ELF-1 (cell line): ENCODE measurements at regions not wholly inside any gene's neighbourhood (a gene's known extent, or its start where the extent isn't known, plus 50 kb on each side); places are given as distances from the start of the nearest gene placed in this dataset.

Experiments used
- DNase-seq: peaks from one replicate; pipeline ENCODE4 v3.0.0-alpha.2; 2016; ENCODE audit warnings: low read depth, low spot score

DNA sequence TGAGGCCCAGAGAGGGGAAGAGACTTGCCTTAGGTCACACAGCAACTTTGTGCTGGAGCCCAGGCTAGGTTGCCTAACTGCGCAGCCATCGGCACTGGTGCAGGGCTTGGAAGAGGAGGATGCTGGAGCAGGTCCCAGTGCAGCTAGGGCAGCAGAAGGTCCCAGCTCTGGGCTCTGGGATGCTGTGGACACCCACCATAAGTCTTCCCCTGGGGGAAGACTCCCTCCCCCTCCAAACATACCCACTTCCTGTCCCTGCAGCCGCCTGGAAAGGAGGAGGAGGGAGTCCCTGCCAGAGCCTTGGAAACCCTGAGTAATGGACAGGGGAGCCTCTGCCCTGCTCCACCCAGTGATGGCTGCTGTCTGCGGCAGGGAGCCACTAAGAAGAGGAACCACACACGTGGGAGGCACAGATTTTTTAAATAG, 93.6 kb downstream of the NCR2 start:
- peak; percentile 44 for DNase-seq

GRCh38 chr6:41429506-41430504, 94.4 kb downstream of the NCR2 start:
- DNase-seq, result peak; percentile 55

DNA sequence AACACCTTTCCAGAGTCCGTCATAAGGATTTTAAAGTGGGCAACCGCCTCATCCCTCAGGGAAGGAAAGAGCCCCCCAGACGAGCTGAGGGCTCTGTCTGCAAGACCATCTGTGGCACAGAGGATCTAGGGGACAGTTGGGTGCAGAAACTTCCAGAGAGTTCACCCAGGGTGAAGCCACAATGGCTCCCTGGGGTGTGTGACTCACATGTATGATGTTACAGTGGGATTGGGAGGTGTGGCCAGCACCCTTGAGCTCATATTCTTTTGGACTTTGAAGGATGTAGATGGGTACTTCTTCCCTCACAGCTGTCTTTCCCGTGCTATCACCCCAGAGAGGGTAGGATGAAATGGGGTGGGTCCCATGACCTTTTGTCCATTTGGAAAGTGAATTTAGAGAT, 95.5 kb downstream of the NCR2 start:
- no peak for DNase-seq

GRCh38 chr6:41432280-41432679, 96.9 kb downstream of the NCR2 start:
- DNase-seq, result no peak

DNA sequence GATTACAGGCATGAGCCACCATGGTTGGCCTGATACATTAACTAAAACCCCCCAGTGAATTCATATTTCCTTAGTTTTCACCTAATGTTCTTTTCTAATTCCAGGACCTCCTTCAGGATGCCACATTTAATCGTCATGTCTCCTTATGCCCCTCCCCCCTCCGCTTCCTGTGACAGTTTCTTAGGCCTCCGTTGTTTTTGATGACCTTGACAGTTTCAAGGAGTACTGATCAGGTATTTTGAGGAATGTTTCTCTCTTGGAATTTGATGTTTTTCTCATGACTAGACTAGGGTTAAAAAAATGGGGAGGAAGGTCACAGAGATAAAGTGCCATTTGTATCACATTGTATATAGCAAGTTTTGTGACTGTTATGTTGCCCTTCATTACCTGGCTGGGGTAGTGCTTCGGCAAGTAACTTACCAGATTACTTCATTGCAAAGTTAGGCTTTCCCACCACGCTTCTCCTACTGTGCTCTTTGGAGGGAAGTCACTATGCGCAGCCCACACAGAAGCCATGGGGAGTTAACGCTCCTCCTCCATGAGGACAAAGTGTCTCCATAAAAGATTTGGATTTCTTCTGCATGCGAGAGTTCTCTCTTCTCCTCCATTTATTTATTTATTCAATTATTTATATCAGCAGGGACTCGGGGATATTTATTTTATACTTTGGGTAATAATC, 99.5 kb downstream of the NCR2 start:
- DNase-seq, result no peak

DNA sequence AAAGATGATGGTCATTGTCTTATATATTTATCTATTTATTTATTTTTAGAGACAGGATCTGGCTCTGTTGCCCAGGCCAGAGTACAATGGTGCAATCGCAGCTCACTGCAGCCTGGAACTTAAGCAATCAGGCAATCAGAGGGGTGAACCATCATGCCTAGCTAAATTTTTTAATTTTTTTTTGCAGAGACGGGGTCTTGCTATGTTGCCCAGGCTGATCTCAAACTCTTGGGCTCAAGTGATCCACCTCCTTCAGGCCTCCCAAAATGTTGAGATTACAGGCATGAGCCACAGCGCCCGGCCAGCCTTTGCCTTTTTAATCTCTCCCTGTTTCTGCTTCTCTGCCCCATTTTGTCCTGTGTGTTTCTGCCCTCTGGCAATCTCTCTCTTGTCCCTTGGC, 102.2 kb downstream of the NCR2 start:
- no peak for DNase-seq

DNA sequence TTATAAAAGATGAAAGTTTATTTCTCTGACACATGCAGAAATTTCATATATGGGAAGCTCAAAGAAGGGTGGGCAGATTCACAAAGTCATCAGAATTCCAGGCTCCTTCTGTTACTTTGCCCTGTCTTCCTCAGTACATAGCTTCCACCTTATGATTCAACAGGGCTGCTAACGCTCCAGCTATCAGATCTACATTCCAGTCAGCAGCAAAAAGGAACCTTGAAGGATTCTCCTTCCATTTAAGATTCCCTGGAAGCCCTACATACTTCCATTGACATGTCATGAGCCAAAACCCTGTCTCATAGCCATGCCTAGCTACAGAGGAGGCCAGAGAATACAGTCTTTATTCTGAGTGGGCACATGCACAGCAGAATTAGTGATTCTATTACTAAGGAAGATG, 103.3 kb downstream of the NCR2 start:
- no peak for DNase-seq

DNA sequence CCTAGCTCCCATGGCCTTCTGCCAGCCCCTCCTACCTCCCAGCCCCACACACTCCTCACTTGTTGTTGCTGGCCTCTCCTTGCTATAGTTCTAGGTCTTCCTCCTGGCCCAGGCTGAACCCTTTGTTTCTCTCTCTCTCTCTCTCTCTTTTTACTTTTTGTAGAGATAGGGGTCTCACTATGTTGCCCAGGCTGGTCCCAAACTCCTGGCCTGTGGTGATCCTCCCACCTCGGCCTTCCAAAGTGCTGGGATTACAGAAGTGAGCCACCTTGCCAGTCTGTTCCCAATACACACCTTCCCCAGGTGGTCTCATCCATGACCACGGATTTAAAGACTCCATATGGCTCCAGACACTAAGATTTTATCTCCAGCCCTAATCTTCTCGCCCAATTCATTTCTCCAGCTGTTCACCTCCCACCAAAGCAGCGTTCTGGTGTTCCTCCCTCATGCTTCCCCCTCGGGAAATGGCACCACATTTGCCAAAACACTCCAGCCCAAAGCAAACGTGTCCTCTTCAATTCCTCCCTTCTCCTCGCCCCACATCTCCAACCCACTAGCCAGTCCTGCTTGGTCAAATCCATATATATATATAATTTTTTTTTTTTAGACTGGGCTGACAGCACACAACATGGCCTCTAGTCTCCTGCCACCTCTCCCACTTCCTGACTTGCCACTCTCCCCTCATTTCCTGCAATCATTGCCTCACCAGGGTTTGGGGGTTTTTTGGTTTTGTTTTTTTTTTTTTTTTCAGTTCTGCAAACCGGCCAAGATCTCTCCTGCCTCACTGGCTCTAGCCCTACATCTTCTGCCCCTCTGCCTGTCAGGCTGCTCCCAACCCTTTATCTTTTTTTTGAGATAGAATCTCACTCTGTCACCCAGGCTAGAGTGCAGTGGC, 104.4 kb downstream of the NCR2 start:
- no peak for DNase-seq

DNA sequence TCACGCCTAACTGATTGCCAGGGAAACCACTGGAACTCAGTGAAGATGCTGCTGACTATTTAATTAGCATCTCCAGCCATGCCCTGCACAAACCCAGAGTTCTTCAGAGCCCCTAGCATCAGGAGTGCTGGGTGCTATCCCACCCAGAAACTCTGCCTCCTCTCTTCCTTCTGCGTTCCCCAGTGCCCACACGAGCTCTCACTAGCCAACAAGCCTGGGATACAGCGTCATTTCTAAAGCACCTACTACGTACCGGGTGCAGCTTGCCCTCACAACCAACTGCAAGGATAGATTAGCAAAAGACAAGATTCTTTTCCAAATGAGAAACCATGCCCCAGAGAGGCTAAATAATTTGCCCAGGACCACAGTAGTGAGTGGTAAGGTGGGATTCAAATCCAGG, 105.2 kb upstream of the FOXP4 start:
- no peak for DNase-seq

- DNase-seq, result no peak
Observed at GRCh38 chr6:41441598-41442351, 104.4 kb upstream of the FOXP4 start.

GRCh38 chr6:41442352-41442672, 103.9 kb upstream of the FOXP4 start:
- no peak for DNase-seq

- DNase-seq, result peak; percentile 91
Observed at GRCh38 chr6:41442800-41443501, 103.2 kb upstream of the FOXP4 start.

DNA sequence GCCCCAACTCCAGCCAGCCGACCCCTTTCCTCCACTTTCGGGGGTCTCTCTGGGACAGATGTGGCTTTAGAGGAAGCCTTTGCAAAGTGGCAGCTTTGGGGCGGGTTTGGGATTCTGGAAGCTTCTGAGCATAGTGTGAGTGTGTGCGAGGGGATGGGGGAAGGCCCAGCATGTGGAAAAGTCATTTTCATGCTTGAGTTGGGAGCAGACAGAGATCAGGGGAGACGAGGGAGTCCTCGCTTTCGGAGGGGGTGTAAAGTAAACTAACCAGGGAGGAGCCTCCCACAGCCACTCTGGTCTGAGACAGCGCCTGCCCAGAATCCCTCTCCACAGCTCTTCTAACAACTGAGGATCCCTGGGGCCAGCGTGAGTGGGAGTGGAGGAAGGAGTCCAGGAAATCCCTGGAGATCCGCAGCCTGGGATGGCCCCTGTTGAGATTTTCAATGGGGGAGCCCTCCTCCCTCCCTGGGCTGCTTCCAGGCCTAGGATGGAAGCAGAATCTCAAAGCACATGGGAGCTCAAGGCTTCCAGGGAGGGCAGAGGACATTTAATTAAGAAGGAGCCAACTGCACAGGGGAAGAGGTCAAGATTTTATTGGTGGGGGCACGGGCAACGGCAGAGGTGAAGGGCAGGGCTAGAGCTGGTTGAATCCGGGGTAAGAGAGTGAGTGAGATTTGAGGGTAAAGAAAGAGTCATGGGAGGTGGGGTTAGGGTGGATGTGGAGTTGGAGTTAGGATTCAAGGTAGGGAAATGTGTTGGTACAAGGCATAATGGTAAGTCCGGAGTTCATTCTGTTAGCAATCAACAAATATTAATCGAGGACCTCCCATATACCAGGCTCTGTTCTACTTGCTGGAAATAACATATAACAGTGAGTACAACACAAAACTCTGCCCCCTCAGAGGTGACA, 102.3 kb upstream of the FOXP4 start:
- DNase-seq, result no peak

DNA sequence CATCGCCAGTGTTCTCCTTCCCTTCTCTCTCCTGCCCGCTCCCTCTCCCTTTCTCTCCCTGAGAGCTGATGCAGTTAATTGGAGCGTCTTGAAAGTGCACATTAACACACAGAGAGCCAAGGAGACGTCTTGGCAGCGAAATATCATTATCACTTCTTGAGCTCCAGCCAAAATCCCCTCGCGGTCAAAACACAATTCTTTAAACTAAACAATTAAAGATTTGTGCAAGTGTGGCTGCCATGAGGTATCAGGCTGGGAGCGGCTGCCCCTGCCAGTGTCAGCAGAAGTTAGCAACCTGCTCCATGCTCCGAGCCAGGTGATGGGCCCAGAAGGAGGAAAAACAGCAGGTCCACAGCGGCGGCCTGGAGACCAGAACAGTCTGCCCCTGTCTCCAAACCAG, 100.9 kb upstream of the FOXP4 start:
- no peak for DNase-seq

DNA sequence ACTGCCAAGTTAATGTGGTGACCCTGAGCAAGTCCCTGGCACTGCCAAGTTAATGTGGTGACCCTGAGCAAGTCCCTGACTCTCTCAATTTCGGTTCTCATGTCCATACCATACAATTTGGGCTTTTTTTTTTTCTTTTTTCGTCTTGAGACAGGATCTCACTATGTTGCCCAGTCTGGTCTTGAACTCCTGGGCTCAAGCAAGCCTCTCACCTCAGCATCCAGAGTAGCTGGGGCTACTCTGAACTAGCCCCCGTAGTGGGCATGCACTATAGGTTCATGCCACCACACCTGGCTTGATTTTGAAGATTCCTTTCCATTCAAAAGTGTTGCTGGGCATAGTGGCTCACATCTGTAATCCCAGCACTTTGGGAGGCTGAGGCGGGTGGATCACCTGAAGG, 100.0 kb upstream of the FOXP4 start:
- no peak for DNase-seq

GRCh38 chr6:41446907-41447545, 99.2 kb upstream of the FOXP4 start:
- DNase-seq, result no peak

- no peak for DNase-seq
Observed at GRCh38 chr6:41448256-41448655, 97.9 kb upstream of the FOXP4 start.

GRCh38 chr6:41449399-41450245, 96.6 kb upstream of the FOXP4 start:
- no peak for DNase-seq
